Body of pancreas (tissue), 4 donors: ENCODE measurements at regions not wholly inside any gene's neighbourhood (a gene's known extent, or its start where the extent isn't known, plus 50 kb on each side); places are given as distances from the start of the nearest gene placed in this dataset.

Experiments
- ATAC-seq: fragments of 150-250 bp; one replicate; pipeline ENCODE4 v1.9.1; 2016
- DNase-seq, 4 donors: peaks; one replicate each; pipeline ENCODE4 v3.0.0-alpha.2; 2019
- H3K27ac ChIP-seq, 4 donors: fragments of 200-600 bp; sonication (generic); 1 replicate in 3 of 4; 2 replicates in 1 of 4; pipeline versions ENCODE4 v1.5.1 to v1.6.1; 2016 to 2019; ENCODE audit warnings: mild to moderate bottlenecking in 1 of 4, mixed read lengths in 1 of 4, moderate library complexity in 1 of 4
- H3K27me3 ChIP-seq, 2 donors: fragments of 200-600 bp; sonication (generic); one replicate each; pipeline ENCODE4 v1.6.0; 2016; ENCODE audit warnings: mild to moderate bottlenecking in 1 of 2
- H3K36me3 ChIP-seq, 2 donors: fragments of 200-600 bp; sonication (generic); replicated peaks in 1 of 2; 2 replicates each; pipeline ENCODE4 v1.5.1; 2016; ENCODE audit warnings: low read depth in 2 of 2; ENCODE audit not compliant: insufficient read depth in 1 of 2
- H3K4me1 ChIP-seq: fragments of 200-600 bp; sonication (generic); one replicate; pipeline ENCODE4 v1.6.0; 2016
- H3K4me3 ChIP-seq, 2 donors: fragments of 200-600 bp; sonication (generic); 1 replicate in 1 of 2; 2 replicates in 1 of 2; pipeline ENCODE4 v1.5.1; 2016 to 2019
- H3K9me3 ChIP-seq, 3 donors: fragments of 200-600 bp; sonication (generic); 1 replicate in 2 of 3; 2 replicates in 1 of 3; pipeline ENCODE4 v1.5.1; 2016
- POLR2A ChIP-seq, 3 donors: fragments of 450-650 bp; IDR thresholded peaks; one replicate each; pipeline ENCODE4 v1.6.1; 2016; ENCODE audit warnings: antibody characterized with exemption in 3 of 3, mild to moderate bottlenecking in 2 of 3
- WGBS, 2 donors: methylation state at CpG; one replicate each; pipeline ENCODE4 v1.1.5; 2017; 5-methylcytosine and 5-hydroxymethylcytosine counted together
- intact Hi-C: fragments of 100-400 bp; cut with DNase I; formaldehyde crosslinking; loops from one replicate; pipeline ENCODE4 v1.15.1; 2023
- TF ChIP-seq, protein P1 (sequence below), 7 experiments: fragments of 450-650 bp in 4 of 7; fragments of 200-600 bp in 3 of 7; sonication (generic) in 3 of 7; IDR thresholded peaks; one replicate each; pipeline ENCODE4 v1.5.1; 2016 to 2019; ENCODE audit warnings: antibody characterized with exemption in 7 of 7

DNA sequence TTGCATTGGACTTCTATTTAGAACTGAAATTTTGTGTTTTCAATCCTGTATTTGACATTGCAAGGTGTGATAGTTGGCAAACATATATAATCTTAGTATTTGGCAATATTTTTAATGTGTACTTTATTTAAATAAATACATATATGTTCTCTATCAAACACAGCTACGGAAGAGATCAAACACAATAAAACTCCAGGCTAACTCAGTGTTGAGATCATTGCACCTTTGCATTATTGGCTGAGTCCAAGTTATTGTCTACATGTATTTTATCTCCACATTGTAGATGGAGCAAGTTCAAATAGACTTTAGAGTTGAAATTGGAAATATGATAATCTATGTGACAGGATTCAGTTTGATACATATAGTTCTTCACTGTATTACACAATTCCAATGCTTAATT is 176.7 kb downstream of the ST6GAL2 start:
- Histone ChIP-seq H3K27me3 (no peaks in the 10 kb centered on the region), H3K36me3 (no peaks in the 10 kb centered on the region), H3K27ac (no peak overlapping the region), H3K4me1 (no peaks in the 10 kb centered on the region), H3K4me3 (no peak overlapping the region), H3K9me3 (peaks cover 0 to 7% (median 0%) of the 10 kb centered on the region in 3 donors)
- intact Hi-C loops = no loop called here
- TF ChIP-seq, protein P1, sequence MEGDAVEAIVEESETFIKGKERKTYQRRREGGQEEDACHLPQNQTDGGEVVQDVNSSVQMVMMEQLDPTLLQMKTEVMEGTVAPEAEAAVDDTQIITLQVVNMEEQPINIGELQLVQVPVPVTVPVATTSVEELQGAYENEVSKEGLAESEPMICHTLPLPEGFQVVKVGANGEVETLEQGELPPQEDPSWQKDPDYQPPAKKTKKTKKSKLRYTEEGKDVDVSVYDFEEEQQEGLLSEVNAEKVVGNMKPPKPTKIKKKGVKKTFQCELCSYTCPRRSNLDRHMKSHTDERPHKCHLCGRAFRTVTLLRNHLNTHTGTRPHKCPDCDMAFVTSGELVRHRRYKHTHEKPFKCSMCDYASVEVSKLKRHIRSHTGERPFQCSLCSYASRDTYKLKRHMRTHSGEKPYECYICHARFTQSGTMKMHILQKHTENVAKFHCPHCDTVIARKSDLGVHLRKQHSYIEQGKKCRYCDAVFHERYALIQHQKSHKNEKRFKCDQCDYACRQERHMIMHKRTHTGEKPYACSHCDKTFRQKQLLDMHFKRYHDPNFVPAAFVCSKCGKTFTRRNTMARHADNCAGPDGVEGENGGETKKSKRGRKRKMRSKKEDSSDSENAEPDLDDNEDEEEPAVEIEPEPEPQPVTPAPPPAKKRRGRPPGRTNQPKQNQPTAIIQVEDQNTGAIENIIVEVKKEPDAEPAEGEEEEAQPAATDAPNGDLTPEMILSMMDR (IDR thresholded peaks at IDR 0.05) = no peak
- no peak for TF ChIP-seq POLR2A (IDR thresholded peaks at IDR 0.05)
- no peak for DNase-seq
- 44 to 56% methylated on average over 1 of the region's 1 CpG for WGBS, 2 donors
- ATAC-seq = no peak

DNA sequence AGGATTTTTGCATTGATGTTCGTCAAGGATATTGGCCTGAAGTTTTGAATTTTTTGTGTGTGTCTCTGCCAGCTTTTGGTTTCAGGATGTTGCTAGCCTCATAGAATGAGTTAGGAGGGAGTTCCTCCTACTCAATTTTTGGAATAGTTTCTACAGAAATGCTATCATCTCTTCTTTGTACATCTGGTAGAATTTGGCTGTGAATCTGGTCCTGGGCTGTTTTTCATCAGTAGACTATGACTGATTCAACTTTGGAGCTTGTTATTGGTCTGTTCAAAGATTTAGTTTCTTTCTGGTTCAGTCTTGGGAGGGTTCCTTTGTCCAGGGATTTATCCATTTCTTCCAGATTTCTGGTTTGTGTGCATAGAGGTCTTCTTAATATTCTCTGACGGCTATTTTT is 166.7 kb downstream of the ST6GAL2 start:
- TF ChIP-seq POLR2A (IDR thresholded peaks at IDR 0.05) = no peak
- TF ChIP-seq, protein P1 (IDR thresholded peaks at IDR 0.05) = no peak
- no peak overlapping the region for H3K4me3 ChIP-seq
- ATAC-seq = no peak
- intact Hi-C loops = no loop called here
- no peaks in the 10 kb centered on the region for H3K9me3 ChIP-seq
- DNase-seq = peak in 1 of 4 donors; percentile 16
- H3K4me1 ChIP-seq = no peaks in the 10 kb centered on the region
- H3K27me3 ChIP-seq = no peaks in the 10 kb centered on the region
- WGBS, 2 donors = 56 to 67% methylated on average over 2 of the region's 2 CpGs
- H3K36me3 ChIP-seq = no peaks in the 10 kb centered on the region
- H3K27ac ChIP-seq = no peak overlapping the region

DNA sequence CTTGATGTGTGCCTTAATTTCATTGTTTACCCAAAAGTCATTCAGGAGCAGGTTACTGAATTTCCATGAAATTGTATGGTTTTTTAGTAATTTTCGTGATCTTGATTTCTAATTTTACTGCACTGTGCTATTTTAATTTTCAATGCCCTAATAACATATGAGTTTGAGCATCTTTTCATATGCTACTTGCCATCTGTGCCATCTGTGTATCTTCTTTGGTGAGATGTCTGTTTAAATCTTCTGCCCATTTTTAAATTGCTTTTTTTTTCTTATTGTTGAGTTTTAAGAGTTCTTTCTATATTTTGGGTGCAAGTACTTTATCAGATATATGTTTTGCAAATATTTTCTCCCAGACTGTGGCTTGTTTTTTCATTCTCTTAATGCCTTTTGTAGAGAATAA is 165.9 kb downstream of the ST6GAL2 start:
- WGBS, 2 donors = 44 to 46% methylated on average over 1 of the region's 1 CpG
- TF ChIP-seq POLR2A (IDR thresholded peaks at IDR 0.05) = no peak
- TF ChIP-seq, protein P1 (IDR thresholded peaks at IDR 0.05) = no peak
- no peak for DNase-seq
- no peak overlapping the region for H3K27ac ChIP-seq
- intact Hi-C loops = no loop called here
- H3K4me3 ChIP-seq = no peak overlapping the region
- H3K36me3 ChIP-seq = no peaks in the 10 kb centered on the region
- no peaks in the 10 kb centered on the region for H3K27me3 ChIP-seq
- no peaks in the 10 kb centered on the region for H3K9me3 ChIP-seq
- no peaks in the 10 kb centered on the region for H3K4me1 ChIP-seq
- ATAC-seq = no peak

DNA sequence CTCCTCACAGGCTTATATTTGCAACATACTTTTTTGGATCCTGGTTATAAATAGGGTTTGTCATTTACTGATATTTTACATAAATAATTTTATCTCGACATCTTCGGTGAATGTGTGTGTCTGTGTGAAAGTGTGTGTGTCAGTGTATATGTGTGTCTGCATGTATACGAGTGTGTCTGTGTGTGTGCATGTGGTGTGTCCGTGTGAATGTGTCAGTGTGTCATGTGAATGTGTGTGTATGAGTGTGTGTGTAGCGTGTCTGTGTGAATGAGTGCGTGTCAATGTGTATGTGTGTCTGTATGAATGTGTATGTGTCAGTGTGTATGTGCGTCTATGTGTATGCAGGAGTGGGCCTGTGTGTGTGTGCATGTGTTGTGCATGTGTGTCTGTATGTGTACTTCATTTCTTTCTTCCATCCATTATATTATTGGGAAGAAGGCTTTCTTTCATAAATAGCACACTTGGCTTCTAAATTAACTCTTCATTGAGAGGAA is 161.6 kb downstream of the ST6GAL2 start:
- H3K27ac ChIP-seq = no peak overlapping the region
- H3K27me3 ChIP-seq = no peaks in the 10 kb centered on the region
- 74 to 81% methylated on average over 7 of the region's 7 CpGs for WGBS, 2 donors
- ATAC-seq (no peak), DNase-seq (no peak)
- intact Hi-C loops = no loop called here
- no peaks in the 10 kb centered on the region for H3K4me1 ChIP-seq
- TF ChIP-seq, protein P1 (IDR thresholded peaks at IDR 0.05) = no peak
- TF ChIP-seq POLR2A (IDR thresholded peaks at IDR 0.05) = no peak
- no peaks in the 10 kb centered on the region for H3K9me3 ChIP-seq
- no peak overlapping the region for H3K4me3 ChIP-seq
- H3K36me3 ChIP-seq = no peaks in the 10 kb centered on the region

DNA sequence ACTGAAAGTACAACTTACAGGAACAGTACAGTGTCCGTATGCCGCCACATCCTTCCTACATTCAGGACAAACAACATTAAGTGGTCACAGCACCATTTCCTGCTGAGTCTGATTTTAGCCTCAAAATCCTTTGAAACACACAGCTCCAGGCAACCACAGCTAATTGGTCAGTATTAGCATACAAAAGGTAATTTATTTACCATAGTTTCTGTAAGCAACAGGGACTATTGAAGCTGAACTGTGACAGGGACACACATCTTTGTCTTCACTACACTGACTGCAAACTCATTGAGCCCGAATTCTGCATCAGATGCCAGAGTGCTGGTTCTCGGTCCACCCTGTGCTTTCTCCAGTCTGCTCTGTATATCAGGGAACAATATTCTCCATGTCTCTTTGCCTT is 151.8 kb downstream of the ST6GAL2 start:
- H3K27me3 ChIP-seq = no peaks in the 10 kb centered on the region
- no peak for TF ChIP-seq POLR2A (IDR thresholded peaks at IDR 0.05)
- TF ChIP-seq, protein P1 (IDR thresholded peaks at IDR 0.05) = no peak
- ATAC-seq = no peak

More for the DNA sequence above, 151.8 kb downstream of the ST6GAL2 start:
- Histone ChIP-seq H3K27ac (no peak overlapping the region), H3K9me3 (no peaks in the 10 kb centered on the region), H3K4me3 (no peak overlapping the region), H3K4me1 (no peaks in the 10 kb centered on the region), H3K36me3 (no peaks in the 10 kb centered on the region)
- WGBS, 2 donors = 53% methylated on average over 4 of the region's 4 CpGs
- intact Hi-C loops = no loop called here
- DNase-seq = no peak
